RPMI8226 (cell line): ENCODE measurements at regions not wholly inside any gene's neighbourhood (a gene's known extent, or its start where the extent isn't known, plus 50 kb on each side); places are given as distances from the start of the nearest gene placed in this dataset.

Experiments used
- DNase-seq: peaks from one replicate; pipeline ENCODE4 v3.0.0-alpha.2; 2015

- DNase-seq: no peak
These were observed 70.0 kb upstream of the INPP5A start for GRCh38 chr10:132467464-132468149.

- no peak for DNase-seq
These were observed 69.4 kb upstream of the INPP5A start for GRCh38 chr10:132468216-132468615.

GRCh38 chr10:132468651-132469050 lies 68.9 kb upstream of the INPP5A start:
- no peak for DNase-seq

- DNase-seq: no peak
These were observed 68.2 kb upstream of the INPP5A start for GRCh38 chr10:132469197-132469884.

GRCh38 chr10:132470410-132471124 lies 67.0 kb upstream of the INPP5A start:
- DNase-seq: peak; percentile 20

GRCh38 chr10:132471125-132471451 lies 66.5 kb upstream of the INPP5A start:
- no peak for DNase-seq

- DNase-seq: no peak
These were observed 66.1 kb upstream of the INPP5A start for GRCh38 chr10:132471484-132471883.

GRCh38 chr10:132475086-132475485 lies 62.5 kb upstream of the INPP5A start:
- no peak for DNase-seq

- peak; percentile 34 for DNase-seq
These were observed 61.2 kb upstream of the INPP5A start for GRCh38 chr10:132476146-132477065.

GRCh38 chr10:132477066-132477397 lies 60.6 kb upstream of the INPP5A start:
- DNase-seq: no peak

GRCh38 chr10:132477398-132478340 lies 59.9 kb upstream of the INPP5A start:
- no peak for DNase-seq

- DNase-seq: peak; percentile 30
These were observed 59.1 kb upstream of the INPP5A start for GRCh38 chr10:132478341-132479023.

- no peak for DNase-seq
These were observed 58.5 kb upstream of the INPP5A start for GRCh38 chr10:132479024-132479602.

- no peak for DNase-seq
These were observed 57.9 kb upstream of the INPP5A start for GRCh38 chr10:132479603-132480221.

- DNase-seq: no peak
These were observed 57.2 kb upstream of the INPP5A start for GRCh38 chr10:132480356-132480755.

GRCh38 chr10:132481690-132482089 lies 55.9 kb upstream of the INPP5A start:
- no peak for DNase-seq

- no peak for DNase-seq
These were observed 55.3 kb upstream of the INPP5A start for GRCh38 chr10:132482090-132482800.

- no peak for DNase-seq
These were observed 54.2 kb upstream of the INPP5A start for GRCh38 chr10:132483394-132483793.

- DNase-seq: no peak
These were observed 52.7 kb upstream of the INPP5A start for GRCh38 chr10:132484922-132485321.

- DNase-seq: no peak
These were observed 52.2 kb upstream of the INPP5A start for GRCh38 chr10:132485391-132485790.
